Right kidney (tissue), 1 donor: ENCODE measurements at regions not wholly inside any gene's neighbourhood (a gene's known extent, or its start where the extent isn't known, plus 50 kb on each side); places are given as distances from the start of the nearest gene placed in this dataset.
"Not testable (repeated sequence)": the region's sequence is repeated elsewhere in the genome, so short reads cannot be mapped to it uniquely, and the experiment has no call there.

Experiments
- DNase-seq: peaks from one replicate; pipeline ENCODE4 v3.0.0-alpha.2; 2016

GRCh38 chr3:5840056-5840455, 652.5 kb downstream of the EDEM1 start:
- no peak for DNase-seq

GRCh38 chr3:5841599-5841998, 654.1 kb downstream of the EDEM1 start:
- DNase-seq: no peak

- DNase-seq: no peak
These were observed 658.8 kb downstream of the EDEM1 start for GRCh38 chr3:5846261-5846660.

- DNase-seq: no peak
These were observed 673.6 kb downstream of the EDEM1 start for GRCh38 chr3:5861151-5861550.

GRCh38 chr3:5874931-5875341, 687.4 kb downstream of the EDEM1 start:
- no peak for DNase-seq

GRCh38 chr3:5888851-5889250, 701.3 kb downstream of the EDEM1 start:
- DNase-seq: no peak

GRCh38 chr3:5889374-5889773, 701.9 kb downstream of the EDEM1 start:
- DNase-seq: no peak

- DNase-seq: peak; percentile 2
These were observed 704.2 kb downstream of the EDEM1 start for GRCh38 chr3:5891711-5892110.

GRCh38 chr3:5898106-5898505, 710.6 kb downstream of the EDEM1 start:
- DNase-seq: no peak

- no peak for DNase-seq
These were observed 711.7 kb downstream of the EDEM1 start for GRCh38 chr3:5899014-5899761.

- no peak for DNase-seq
These were observed 730.4 kb downstream of the EDEM1 start for GRCh38 chr3:5917932-5918331.

- DNase-seq: no peak
These were observed 731.1 kb downstream of the EDEM1 start for GRCh38 chr3:5918626-5919025.

- no peak for DNase-seq
These were observed 741.5 kb downstream of the EDEM1 start for GRCh38 chr3:5929027-5929426.

GRCh38 chr3:5944061-5944460, 756.6 kb downstream of the EDEM1 start:
- not testable (repeated sequence) for DNase-seq

GRCh38 chr3:5948084-5948483, 760.6 kb downstream of the EDEM1 start:
- no peak for DNase-seq

GRCh38 chr3:5951026-5951425, 763.5 kb downstream of the EDEM1 start:
- no peak for DNase-seq

- DNase-seq: no peak
These were observed 785.1 kb downstream of the EDEM1 start for GRCh38 chr3:5972586-5972985.

GRCh38 chr3:5974630-5975322, 787.3 kb downstream of the EDEM1 start:
- no peak for DNase-seq

GRCh38 chr3:5977331-5977730, 789.8 kb downstream of the EDEM1 start:
- DNase-seq: no peak

- no peak for DNase-seq
These were observed 793.0 kb downstream of the EDEM1 start for GRCh38 chr3:5980475-5980874.

GRCh38 chr3:5994651-5995050, 807.1 kb downstream of the EDEM1 start:
- no peak for DNase-seq

GRCh38 chr3:6018456-6018855, 830.9 kb downstream of the EDEM1 start:
- DNase-seq: no peak

GRCh38 chr3:6022621-6023020, 835.1 kb downstream of the EDEM1 start:
- DNase-seq: no peak

GRCh38 chr3:6025032-6025431, 835.9 kb upstream of the GRM7 start:
- no peak for DNase-seq
